ENCODE measurements at regions not wholly inside any gene's neighbourhood (a gene's known extent, or its start where the extent isn't known, plus 50 kb on each side); places are given as distances from the start of the nearest gene placed in this dataset.

DNA sequence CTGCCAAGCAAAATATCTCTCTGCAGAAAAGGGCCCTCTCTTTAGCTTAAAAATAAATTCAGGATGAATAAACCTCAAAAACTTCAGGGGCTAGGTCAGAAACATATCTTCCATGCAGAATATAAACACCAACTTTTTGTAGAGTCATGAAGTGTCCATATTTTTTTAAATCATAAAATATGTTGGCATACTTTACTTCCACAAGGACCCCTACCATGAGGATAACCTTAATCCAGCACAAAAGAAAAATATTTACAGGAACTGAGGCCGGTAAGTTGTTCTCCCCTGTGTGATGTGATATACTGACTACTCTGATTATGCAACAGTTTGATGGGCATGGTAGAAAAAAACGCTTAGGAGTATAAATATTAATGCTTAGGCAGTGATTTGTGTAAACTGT is 264.8 kb upstream of the CDH11 start:
- dilution Hi-C loops (cut with HindIII; ENCODE audit: low sequenced_read_pairs, unreplicated experiment), result no loop called here
- ChIA-PET CTCF (no interaction called here), POLR2A (ENCODE audit: unreplicated experiment) (interaction anchor here (0.8 kb wide), 1 partner anchor 29 kb away, joined by 3 read pairs; no protein-coding TSS in a partner anchor)
- H3K79me1 ChIP-seq (ENCODE audit: low read depth in 1 of 2, low read length in 2 of 2), result no peaks in the 10 kb centered on the region
- WGBS, 2 experiments (ENCODE audit: extremely low coverage in 2 of 2, insufficient read length in 1 of 2), result no CpG with 5 or more reads among the region's 2 CpGs
- no peak overlapping the region for H2AK5ac ChIP-seq (ENCODE audit: low read depth, low read length)
- no peak overlapping the region for H2BK120ac ChIP-seq (ENCODE audit: low read depth, low read length)
- H3K36me3 ChIP-seq (ENCODE audit: control insufficient read depth, insufficient read depth, low read length), result no peaks in the 10 kb centered on the region
- no peaks in the 10 kb centered on the region for H4K20me1 ChIP-seq (ENCODE audit: insufficient read depth, low read length)
- H2AK9ac ChIP-seq (replicated peaks; ENCODE audit: low read depth, low read length, poor library complexity), result no peak overlapping the region
- peak overlapping the region; percentile 16; the same call in 1 of the 2 replicates for H3K27ac ChIP-seq (ENCODE audit: insufficient read depth, low read length)
- ATAC-seq (ENCODE audit: low read depth) (peak; percentile 48), DNase-seq (no peak)
- no peak overlapping the region for H2BK20ac ChIP-seq (ENCODE audit: low read depth, low read length)
- no peak overlapping the region for H3K9ac ChIP-seq (ENCODE audit: low read depth, low read length)
- no peak overlapping the region for H2AFZ ChIP-seq (replicated peaks; ENCODE audit: low read length, poor library complexity)
- no peak overlapping the region for H3K18ac ChIP-seq (ENCODE audit: low read depth, low read length)
- no peak overlapping the region for H2BK15ac ChIP-seq (ENCODE audit: low read depth, low read length)
- peaks cover 7% of the 10 kb centered on the region for H3K9me3 ChIP-seq (ENCODE audit: control insufficient read depth, insufficient read depth, low read length)
- no peak overlapping the region for H4K8ac ChIP-seq (ENCODE audit: low read depth in 2 of 2, low read length in 2 of 2)
- peaks cover 6% of the 10 kb centered on the region for H3K4me1 ChIP-seq (ENCODE audit: control insufficient read depth, insufficient read depth, low read length)
- intact Hi-C loops (cut with micrococcal nuclease), result no loop called here
- H3K23ac ChIP-seq (ENCODE audit: low read depth, low read length), result no peak overlapping the region
- no peak overlapping the region for H3K4ac ChIP-seq (ENCODE audit: low read depth, low read length)
- TF ChIP-seq BHLHE40 (IDR thresholded peaks at IDR 0.05; ENCODE audit: low read depth, low read length), result no peak
- peak; percentile 71 for TF ChIP-seq CEBPB (IDR thresholded peaks at IDR 0.05; ENCODE audit: low read depth, low read length)
- no peak overlapping the region for H4K91ac ChIP-seq (ENCODE audit: insufficient read depth, low read depth, low read length)
- H4K5ac ChIP-seq (ENCODE audit: low read depth, low read length), result peak overlapping the region; percentile 80; the same call in 1 of the 2 replicates
- no peaks in the 10 kb centered on the region for H3K27me3 ChIP-seq (ENCODE audit: control insufficient read depth, insufficient read depth, low read length)
- no peak overlapping the region for H3K56ac ChIP-seq (ENCODE audit: extremely low read depth, insufficient read depth, low read length)
- H3K4me2 ChIP-seq (ENCODE audit: low read depth, low read length), result no peak overlapping the region
- H3K9me1 ChIP-seq (ENCODE audit: insufficient read depth, low read length), result no peaks in the 10 kb centered on the region
- H3K14ac ChIP-seq (replicated peaks; ENCODE audit: low read depth, low read length), result no peak overlapping the region
- no TSS peak for BruUV-seq (replicated peaks)
- H3K4me3 ChIP-seq (ENCODE audit: insufficient read depth, low read depth, low read length), result no peak overlapping the region
- H2BK5ac ChIP-seq (ENCODE audit: low read depth, low read length, poor library complexity, severe bottlenecking), result no peak overlapping the region
- in situ Hi-C loops (cut with MboI; ENCODE audit: low sequenced_read_pairs), result no loop called here
